Caco-2 (cell line): ENCODE measurements at regions not wholly inside any gene's neighbourhood (a gene's known extent, or its start where the extent isn't known, plus 50 kb on each side); places are given as distances from the start of the nearest gene placed in this dataset.

Source experiments
- BruUV-seq: library from RNA; stranded (reverse); fragments of 400-500 nt; replicated peaks from 2 replicates; lab custom pipeline; 2021; lab: Mats Ljungman, UMichigan
- CTCF ChIA-PET: fragments of 300-600 bp; sonication (Branson Sonifier 250); formaldehyde crosslinking; loops from one replicate; lab custom pipeline; 2022; ENCODE audit warnings: antibody characterized with exemption; lab: Charles Lee
- POLR2A ChIA-PET: fragments of 300-600 bp; sonication (Branson Sonifier 250); formaldehyde crosslinking; loops from one replicate; lab custom pipeline; 2022; ENCODE audit warnings: antibody characterized with exemption; lab: Charles Lee
- DNase-seq, 2 experiments: peaks; one replicate each; pipeline versions ENCODE4 v3.0.0 to v3.0.0-alpha.2; 2020 to 2022
- H3K27me3 ChIP-seq: replicated peaks from 2 replicates; pipeline ENCODE4 v1.6.0; 2011; ENCODE audit warnings: low read length; ENCODE audit not compliant: control insufficient read depth, insufficient read depth
- H3K36me3 ChIP-seq: 2 replicates; pipeline ENCODE4 v1.5.1; 2011; ENCODE audit warnings: low read length; ENCODE audit not compliant: control insufficient read depth, insufficient read depth
- H3K4me1 ChIP-seq: fragments of 250-450 bp; sonication (Bioruptor Pico); 2 replicates; pipeline ENCODE4 v1.5.1; 2020; ENCODE audit warnings: mild to moderate bottlenecking
- H3K4me3 ChIP-seq: 2 replicates; pipeline ENCODE4 v1.5.1; 2011; ENCODE audit warnings: low read depth, mild to moderate bottlenecking, control low read depth, low read length
- H3K9me3 ChIP-seq: fragments of 250-450 bp; sonication (Bioruptor Pico); 2 replicates; pipeline ENCODE4 v1.5.1; 2020; ENCODE audit warnings: mild to moderate bottlenecking, moderate library complexity
- H3K27ac Mint-ChIP-seq: one replicate; pipeline ENCODE4 v1.8.0; 2022; ENCODE audit warnings: mixed read lengths; ENCODE audit not compliant: unreplicated experiment
- H3K27me3 Mint-ChIP-seq: one replicate; pipeline ENCODE4 v1.8.0; 2022; ENCODE audit warnings: mixed read lengths; ENCODE audit not compliant: insufficient read depth, unreplicated experiment
- H3K36me3 Mint-ChIP-seq: one replicate; pipeline ENCODE4 v1.8.0; 2022; ENCODE audit warnings: mild to moderate bottlenecking, mixed read lengths; ENCODE audit not compliant: insufficient read depth, unreplicated experiment
- H3K4me1 Mint-ChIP-seq: one replicate; pipeline ENCODE4 v1.8.0; 2022; ENCODE audit warnings: low read depth, mixed read lengths; ENCODE audit not compliant: unreplicated experiment
- H3K4me3 Mint-ChIP-seq: one replicate; pipeline ENCODE4 v1.8.0; 2022; ENCODE audit warnings: mild to moderate bottlenecking, moderate library complexity, mixed read lengths; ENCODE audit not compliant: unreplicated experiment
- H3K9me3 Mint-ChIP-seq: one replicate; pipeline ENCODE4 v1.8.0; 2022; ENCODE audit warnings: mixed read lengths; ENCODE audit not compliant: unreplicated experiment
- intact Hi-C: fragments of 100-400 bp; cut with micrococcal nuclease; formaldehyde crosslinking; loops from one replicate; pipeline ENCODE4 v1.10.0; 2022; ENCODE audit not compliant: unreplicated experiment
- TF ChIP-seq, protein P1 (sequence below), 2 experiments: fragments of 200-600 bp in 1 of 2; IDR thresholded peaks; 1 replicate in 1 of 2; 2 replicates in 1 of 2; pipeline versions ENCODE4 v1.5.1 to v1.8.0; 2011 to 2022; ENCODE audit warnings: antibody characterized with exemption in 1 of 2, control low read depth in 1 of 2, inconsistent platforms in 1 of 2, low read depth in 1 of 2, low read length in 1 of 2, mild to moderate bottlenecking in 1 of 2, moderate library complexity in 1 of 2; ENCODE audit not compliant: insufficient read depth in 1 of 2, severe bottlenecking in 1 of 2, unreplicated experiment in 1 of 2

DNA sequence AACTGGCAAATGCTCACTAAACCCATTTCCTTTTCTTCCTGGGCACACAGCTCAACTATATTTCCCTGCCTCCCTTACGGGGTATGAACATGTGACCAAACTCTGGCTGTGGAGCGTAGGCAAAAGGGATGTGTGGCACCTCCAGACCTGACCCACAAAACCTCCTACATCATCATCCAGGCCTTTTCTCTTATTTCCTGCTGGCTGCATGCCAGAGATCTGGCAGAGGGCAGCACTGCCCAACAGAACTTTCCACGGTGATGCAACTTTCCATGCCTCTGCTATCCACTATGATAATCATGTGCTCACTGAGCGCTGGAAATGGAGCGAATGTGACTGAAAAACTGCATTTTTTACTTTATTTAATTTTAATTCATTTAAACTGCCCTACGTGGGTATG, 99.6 kb upstream of the CACNA1E start:
- no peaks in the 10 kb centered on the region for H3K36me3 Mint-ChIP-seq
- CTCF ChIA-PET = no interaction called here
- DNase-seq = no peak

DNA sequence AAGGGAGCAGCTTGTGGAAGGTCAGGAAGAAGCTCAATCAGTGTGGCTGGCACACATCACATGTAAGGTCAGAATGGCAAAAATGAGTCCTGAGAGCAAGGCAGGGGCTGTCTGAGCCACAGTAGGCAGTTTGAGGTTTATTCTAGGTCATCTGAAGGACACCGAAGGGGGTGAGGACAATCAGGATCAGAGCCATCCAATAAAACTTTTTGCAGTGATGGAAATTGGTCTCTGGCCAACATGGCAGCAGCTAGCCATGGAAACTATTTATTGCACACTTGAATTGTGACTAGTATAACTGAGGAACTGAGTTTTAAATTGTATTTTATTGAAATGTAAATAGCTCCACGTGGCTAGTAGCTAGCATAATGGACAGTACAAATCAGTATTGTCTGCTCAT, 97.0 kb upstream of the CACNA1E start:
- CTCF ChIA-PET = no interaction called here
- Mint-ChIP-seq H3K36me3 (no peaks in the 10 kb centered on the region), H3K27me3 (peaks cover 24% of the 10 kb centered on the region), H3K4me3 (no peak overlapping the region), H3K4me1 (no peaks in the 10 kb centered on the region), H3K9me3 (no peaks in the 10 kb centered on the region), H3K27ac (no peak overlapping the region)
- H3K9me3 ChIP-seq = no peaks in the 10 kb centered on the region
- DNase-seq = no peak
- POLR2A ChIA-PET = no interaction called here
- BruUV-seq = no TSS peak
- no peak overlapping the region for H3K4me3 ChIP-seq
- no peaks in the 10 kb centered on the region for H3K4me1 ChIP-seq
- TF ChIP-seq, protein P1, sequence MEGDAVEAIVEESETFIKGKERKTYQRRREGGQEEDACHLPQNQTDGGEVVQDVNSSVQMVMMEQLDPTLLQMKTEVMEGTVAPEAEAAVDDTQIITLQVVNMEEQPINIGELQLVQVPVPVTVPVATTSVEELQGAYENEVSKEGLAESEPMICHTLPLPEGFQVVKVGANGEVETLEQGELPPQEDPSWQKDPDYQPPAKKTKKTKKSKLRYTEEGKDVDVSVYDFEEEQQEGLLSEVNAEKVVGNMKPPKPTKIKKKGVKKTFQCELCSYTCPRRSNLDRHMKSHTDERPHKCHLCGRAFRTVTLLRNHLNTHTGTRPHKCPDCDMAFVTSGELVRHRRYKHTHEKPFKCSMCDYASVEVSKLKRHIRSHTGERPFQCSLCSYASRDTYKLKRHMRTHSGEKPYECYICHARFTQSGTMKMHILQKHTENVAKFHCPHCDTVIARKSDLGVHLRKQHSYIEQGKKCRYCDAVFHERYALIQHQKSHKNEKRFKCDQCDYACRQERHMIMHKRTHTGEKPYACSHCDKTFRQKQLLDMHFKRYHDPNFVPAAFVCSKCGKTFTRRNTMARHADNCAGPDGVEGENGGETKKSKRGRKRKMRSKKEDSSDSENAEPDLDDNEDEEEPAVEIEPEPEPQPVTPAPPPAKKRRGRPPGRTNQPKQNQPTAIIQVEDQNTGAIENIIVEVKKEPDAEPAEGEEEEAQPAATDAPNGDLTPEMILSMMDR (IDR thresholded peaks at IDR 0.05; ENCODE audit: insufficient read depth in 1 of 2, low read depth in 1 of 2, low read length in 1 of 2, severe bottlenecking in 1 of 2, unreplicated experiment in 1 of 2) = no peak
- intact Hi-C loops = no loop called here
- no peaks in the 10 kb centered on the region for H3K36me3 ChIP-seq
- no peaks in the 10 kb centered on the region; the same call in 1 of the 2 replicates for H3K27me3 ChIP-seq

More for the DNA sequence above, 99.6 kb upstream of the CACNA1E start:
- POLR2A ChIA-PET = no interaction called here
- Histone ChIP-seq H3K27me3 (no peaks in the 10 kb centered on the region; the same call in 1 of the 2 replicates), H3K4me3 (no peak overlapping the region), H3K9me3 (no peaks in the 10 kb centered on the region), H3K4me1 (no peaks in the 10 kb centered on the region), H3K36me3 (no peaks in the 10 kb centered on the region)
- Mint-ChIP-seq H3K4me3 (no peak overlapping the region), H3K27me3 (peaks cover 23% of the 10 kb centered on the region), H3K9me3 (no peaks in the 10 kb centered on the region), H3K27ac (no peak overlapping the region), H3K4me1 (no peaks in the 10 kb centered on the region)
- intact Hi-C loops = no loop called here
- BruUV-seq = no TSS peak
- TF ChIP-seq, protein P1 (IDR thresholded peaks at IDR 0.05; ENCODE audit: insufficient read depth in 1 of 2, low read depth in 1 of 2, low read length in 1 of 2, severe bottlenecking in 1 of 2, unreplicated experiment in 1 of 2) = no peak

DNA sequence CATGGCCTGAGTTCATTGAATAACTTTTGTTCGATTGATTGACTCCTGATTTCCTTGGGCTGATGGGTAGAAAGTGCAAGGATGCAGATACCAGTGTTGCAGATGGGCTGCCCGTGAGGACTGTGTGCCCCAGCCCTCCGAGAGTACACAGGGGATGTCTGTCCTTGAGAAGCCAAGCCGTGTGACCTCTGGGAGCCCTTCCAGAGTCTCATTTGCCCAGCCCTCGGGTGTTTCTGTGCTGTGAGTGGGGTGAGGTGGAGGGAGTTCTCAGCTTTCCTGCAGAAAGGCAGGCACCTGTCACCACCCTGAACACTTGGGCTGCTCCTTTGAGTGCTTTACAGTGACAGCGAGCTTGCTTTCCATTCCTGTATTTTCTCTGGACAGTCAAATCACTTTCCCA, 96.4 kb upstream of the CACNA1E start:
- Histone ChIP-seq H3K4me1 (no peaks in the 10 kb centered on the region), H3K36me3 (no peaks in the 10 kb centered on the region), H3K4me3 (no peak overlapping the region), H3K27me3 (no peaks in the 10 kb centered on the region; the same call in 1 of the 2 replicates), H3K9me3 (no peaks in the 10 kb centered on the region)
- Mint-ChIP-seq H3K4me3 (no peak overlapping the region), H3K36me3 (no peaks in the 10 kb centered on the region), H3K27me3 (peaks cover 24% of the 10 kb centered on the region), H3K4me1 (no peaks in the 10 kb centered on the region), H3K9me3 (no peaks in the 10 kb centered on the region), H3K27ac (no peak overlapping the region)
- POLR2A ChIA-PET = no interaction called here
- no peak for DNase-seq
- TF ChIP-seq, protein P1 (IDR thresholded peaks at IDR 0.05; ENCODE audit: insufficient read depth in 1 of 2, low read depth in 1 of 2, low read length in 1 of 2, severe bottlenecking in 1 of 2, unreplicated experiment in 1 of 2) = no peak
- intact Hi-C loops = no loop called here
- CTCF ChIA-PET = no interaction called here
- BruUV-seq = no TSS peak
